Upper lobe of right lung (tissue), 1 donor: ENCODE measurements at regions not wholly inside any gene's neighbourhood (a gene's known extent, or its start where the extent isn't known, plus 50 kb on each side); places are given as distances from the start of the nearest gene placed in this dataset.
A peak's percentile ranks its signal among the peaks of the same experiment; 100 is the strongest.

ENCODE experiments used
- ATAC-seq: fragments of 200-7000 bp; cut with Tn5 transposase; one replicate; pipeline ENCODE4 v1.9.1; 2020; ENCODE audit warnings: mild to moderate bottlenecking, moderate library complexity
- DNase-seq: peaks from one replicate; pipeline ENCODE4 v3.0.0-alpha.2; 2020
- H3K27ac ChIP-seq: fragments of 200-600 bp; one replicate; pipeline ENCODE4 v1.8.0; 2022
- H3K27me3 ChIP-seq: fragments of 200-600 bp; one replicate; pipeline ENCODE4 v1.8.0; 2022; ENCODE audit warnings: mild to moderate bottlenecking
- H3K36me3 ChIP-seq: fragments of 200-600 bp; one replicate; pipeline ENCODE4 v1.8.0; 2022
- H3K4me1 ChIP-seq: fragments of 200-600 bp; one replicate; pipeline ENCODE4 v1.8.0; 2022
- H3K4me3 ChIP-seq: fragments of 200-600 bp; one replicate; pipeline ENCODE4 v1.8.0; 2022; ENCODE audit warnings: mild to moderate bottlenecking
- H3K9me3 ChIP-seq: fragments of 200-600 bp; one replicate; pipeline ENCODE4 v1.8.0; 2022
- intact Hi-C: fragments of 100-400 bp; cut with DNase I; formaldehyde crosslinking; loops from one replicate; pipeline ENCODE4 v1.11.0; 2022
- TF ChIP-seq, protein P1 (sequence below): fragments of 200-600 bp; IDR thresholded peaks from one replicate; pipeline ENCODE4 v1.8.0; 2022; ENCODE audit warnings: antibody characterized with exemption
- donor health status: DM: no; HTN: yes; CAD: no; lungs with severe emphysema.

DNA sequence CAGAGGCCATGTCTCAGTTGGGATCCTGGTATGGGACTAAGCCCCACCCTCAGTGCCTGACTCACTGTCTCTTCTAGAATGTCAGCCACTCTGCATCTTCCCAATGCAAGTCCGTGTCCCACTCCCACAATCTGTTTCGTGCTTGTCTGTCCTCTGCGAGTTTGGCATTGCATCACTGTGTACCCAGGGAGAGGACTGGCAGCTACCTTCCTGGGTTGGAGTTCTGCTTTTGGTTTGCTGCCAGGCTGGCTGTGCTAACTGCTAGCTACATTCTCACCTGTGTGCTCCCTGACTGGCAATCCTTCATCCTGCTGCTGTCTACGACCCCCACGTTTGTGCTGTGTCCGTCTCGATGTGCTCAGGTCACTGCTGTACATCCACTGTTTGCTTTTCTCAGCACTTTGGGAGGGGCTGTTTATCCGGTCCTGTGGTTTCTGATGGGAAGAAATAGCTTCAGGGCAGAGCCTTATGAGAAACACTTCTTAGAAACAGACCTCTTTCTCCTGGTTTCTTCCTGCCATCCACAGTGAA is 56.0 kb upstream of the GLI3 start:
- ATAC-seq (peak; percentile 90), DNase-seq (peak; percentile 72)
- intact Hi-C loops: no loop called here
- Histone ChIP-seq H3K9me3 (no peaks in the 10 kb centered on the region), H3K27ac (no peak overlapping the region), H3K4me1 (no peaks in the 10 kb centered on the region), H3K36me3 (no peaks in the 10 kb centered on the region), H3K27me3 (no peaks in the 10 kb centered on the region), H3K4me3 (no peak overlapping the region)
- TF ChIP-seq, protein P1, sequence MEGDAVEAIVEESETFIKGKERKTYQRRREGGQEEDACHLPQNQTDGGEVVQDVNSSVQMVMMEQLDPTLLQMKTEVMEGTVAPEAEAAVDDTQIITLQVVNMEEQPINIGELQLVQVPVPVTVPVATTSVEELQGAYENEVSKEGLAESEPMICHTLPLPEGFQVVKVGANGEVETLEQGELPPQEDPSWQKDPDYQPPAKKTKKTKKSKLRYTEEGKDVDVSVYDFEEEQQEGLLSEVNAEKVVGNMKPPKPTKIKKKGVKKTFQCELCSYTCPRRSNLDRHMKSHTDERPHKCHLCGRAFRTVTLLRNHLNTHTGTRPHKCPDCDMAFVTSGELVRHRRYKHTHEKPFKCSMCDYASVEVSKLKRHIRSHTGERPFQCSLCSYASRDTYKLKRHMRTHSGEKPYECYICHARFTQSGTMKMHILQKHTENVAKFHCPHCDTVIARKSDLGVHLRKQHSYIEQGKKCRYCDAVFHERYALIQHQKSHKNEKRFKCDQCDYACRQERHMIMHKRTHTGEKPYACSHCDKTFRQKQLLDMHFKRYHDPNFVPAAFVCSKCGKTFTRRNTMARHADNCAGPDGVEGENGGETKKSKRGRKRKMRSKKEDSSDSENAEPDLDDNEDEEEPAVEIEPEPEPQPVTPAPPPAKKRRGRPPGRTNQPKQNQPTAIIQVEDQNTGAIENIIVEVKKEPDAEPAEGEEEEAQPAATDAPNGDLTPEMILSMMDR: no peak

DNA sequence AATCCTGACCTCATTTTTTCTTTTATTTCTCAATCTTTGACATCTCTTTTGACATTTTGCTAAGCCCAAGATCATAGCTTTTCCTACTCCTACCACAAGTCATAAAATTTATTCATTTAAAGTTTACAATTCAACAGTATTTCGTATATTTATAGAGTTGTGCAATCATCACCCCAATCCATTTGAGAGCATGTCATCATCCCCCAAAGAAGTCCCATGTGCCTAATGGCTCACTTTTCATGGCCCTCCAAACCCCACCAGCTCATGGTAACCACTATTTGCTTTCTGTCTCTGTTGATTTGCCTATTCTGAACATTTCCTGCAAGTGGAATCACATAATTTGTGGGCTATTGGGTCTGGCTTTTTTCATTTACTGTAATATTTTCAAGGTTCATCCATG is 52.5 kb upstream of the GLI3 start:
- intact Hi-C loops: no loop called here
- H3K27ac ChIP-seq: no peak overlapping the region
- no peaks in the 10 kb centered on the region for H3K4me1 ChIP-seq
- TF ChIP-seq, protein P1: no peak
- no peaks in the 10 kb centered on the region for H3K36me3 ChIP-seq
- no peaks in the 10 kb centered on the region for H3K27me3 ChIP-seq
- DNase-seq (no peak), ATAC-seq (no peak)
- H3K9me3 ChIP-seq: no peaks in the 10 kb centered on the region
- H3K4me3 ChIP-seq: no peak overlapping the region
